Testis (tissue), 2 donors: ENCODE measurements at regions not wholly inside any gene's neighbourhood (a gene's known extent, or its start where the extent isn't known, plus 50 kb on each side); places are given as distances from the start of the nearest gene placed in this dataset.

Experiments used
- DNase-seq: peaks from one replicate; pipeline ENCODE4 v3.0.0-alpha.2; 2019
- H3K27ac ChIP-seq, 2 donors: fragments of 200-600 bp; sonication (generic); one replicate each; pipeline ENCODE4 v1.5.1; 2019
- H3K27me3 ChIP-seq: fragments of 200-600 bp; sonication (generic); one replicate; pipeline ENCODE4 v1.5.1; 2019
- H3K36me3 ChIP-seq: fragments of 200-600 bp; sonication (generic); one replicate; pipeline ENCODE4 v1.5.1; 2017; ENCODE audit warnings: low read depth; ENCODE audit errors: missing control alignments
- H3K4me1 ChIP-seq: fragments of 200-600 bp; sonication (generic); one replicate; pipeline ENCODE4 v1.5.1; 2019
- H3K4me3 ChIP-seq, 2 donors: fragments of 200-600 bp; sonication (generic); one replicate each; pipeline ENCODE4 v1.5.1; 2017 to 2019
- H3K9me3 ChIP-seq: fragments of 200-600 bp; sonication (generic); one replicate; pipeline ENCODE4 v1.5.1; 2017
- POLR2A ChIP-seq: fragments of 450-650 bp; IDR thresholded peaks from one replicate; pipeline ENCODE4 v1.6.1; 2017; ENCODE audit warnings: antibody characterized with exemption, mild to moderate bottlenecking, moderate library complexity
- WGBS, 2 donors: methylation state at CpG; one replicate each; pipeline ENCODE4 v1.1.5; 2018; 5-methylcytosine and 5-hydroxymethylcytosine counted together
- intact Hi-C: fragments of 100-400 bp; cut with DNase I; formaldehyde crosslinking; loops from one replicate; pipeline ENCODE4 v1.15.1; 2023; ENCODE audit warnings: low total_unique reads
- TF ChIP-seq, protein P1 (sequence below), 3 experiments: fragments of 450-650 bp in 2 of 3; fragments of 200-600 bp in 1 of 3; sonication (generic) in 1 of 3; IDR thresholded peaks; one replicate each; pipeline ENCODE4 v1.5.1; 2016 to 2019; ENCODE audit warnings: antibody characterized with exemption in 3 of 3, mild to moderate bottlenecking in 2 of 3, moderate library complexity in 1 of 3

DNA sequence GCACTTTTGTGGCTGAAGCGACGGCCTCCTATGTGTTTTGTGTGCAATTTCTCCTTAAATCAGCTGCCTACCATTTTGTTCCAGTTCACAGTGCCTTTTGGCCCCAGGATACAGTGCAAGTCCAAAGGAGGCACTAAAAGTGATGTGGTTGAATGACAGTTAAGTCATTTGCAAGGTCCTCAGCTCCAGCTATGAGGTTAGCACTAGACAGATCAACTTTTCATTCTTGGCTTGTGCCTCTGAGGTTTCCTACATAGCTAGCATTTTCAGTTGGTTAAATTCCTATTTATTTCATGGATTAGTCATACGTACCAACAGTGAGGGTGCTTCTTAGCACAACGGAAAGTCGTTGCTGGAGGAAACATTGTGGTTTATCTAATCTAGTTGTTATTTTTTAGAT lies 59.3 kb upstream of the NTPCR start:
- Histone ChIP-seq H3K36me3 (no peaks in the 10 kb centered on the region), H3K27ac (no peak overlapping the region), H3K27me3 (no peaks in the 10 kb centered on the region), H3K9me3 (no peaks in the 10 kb centered on the region), H3K4me3 (no peak overlapping the region), H3K4me1 (no peaks in the 10 kb centered on the region)
- DNase-seq, result no peak
- TF ChIP-seq, protein P1, sequence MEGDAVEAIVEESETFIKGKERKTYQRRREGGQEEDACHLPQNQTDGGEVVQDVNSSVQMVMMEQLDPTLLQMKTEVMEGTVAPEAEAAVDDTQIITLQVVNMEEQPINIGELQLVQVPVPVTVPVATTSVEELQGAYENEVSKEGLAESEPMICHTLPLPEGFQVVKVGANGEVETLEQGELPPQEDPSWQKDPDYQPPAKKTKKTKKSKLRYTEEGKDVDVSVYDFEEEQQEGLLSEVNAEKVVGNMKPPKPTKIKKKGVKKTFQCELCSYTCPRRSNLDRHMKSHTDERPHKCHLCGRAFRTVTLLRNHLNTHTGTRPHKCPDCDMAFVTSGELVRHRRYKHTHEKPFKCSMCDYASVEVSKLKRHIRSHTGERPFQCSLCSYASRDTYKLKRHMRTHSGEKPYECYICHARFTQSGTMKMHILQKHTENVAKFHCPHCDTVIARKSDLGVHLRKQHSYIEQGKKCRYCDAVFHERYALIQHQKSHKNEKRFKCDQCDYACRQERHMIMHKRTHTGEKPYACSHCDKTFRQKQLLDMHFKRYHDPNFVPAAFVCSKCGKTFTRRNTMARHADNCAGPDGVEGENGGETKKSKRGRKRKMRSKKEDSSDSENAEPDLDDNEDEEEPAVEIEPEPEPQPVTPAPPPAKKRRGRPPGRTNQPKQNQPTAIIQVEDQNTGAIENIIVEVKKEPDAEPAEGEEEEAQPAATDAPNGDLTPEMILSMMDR (IDR thresholded peaks at IDR 0.05), result no peak
- TF ChIP-seq POLR2A, result no peak
- WGBS, 2 donors, result 71% methylated on average over 5 of the region's 5 CpGs
- intact Hi-C loops, result no loop called here

- intact Hi-C loops, result no loop called here
- TF ChIP-seq, protein P1 (IDR thresholded peaks at IDR 0.05), result no peak
- TF ChIP-seq POLR2A, result no peak
- H3K4me3 ChIP-seq, result no peak overlapping the region
- no peaks in the 10 kb centered on the region for H3K36me3 ChIP-seq
- H3K4me1 ChIP-seq, result no peaks in the 10 kb centered on the region
- no peaks in the 10 kb centered on the region for H3K9me3 ChIP-seq
- WGBS, 2 donors, result 92 to 94% methylated on average over 6 of the region's 6 CpGs
- no peak overlapping the region for H3K27ac ChIP-seq
- H3K27me3 ChIP-seq, result no peaks in the 10 kb centered on the region
- DNase-seq, result no peak
Measured at GRCh38 chr1:232891656-232892317, 58.6 kb upstream of the NTPCR start.

DNA sequence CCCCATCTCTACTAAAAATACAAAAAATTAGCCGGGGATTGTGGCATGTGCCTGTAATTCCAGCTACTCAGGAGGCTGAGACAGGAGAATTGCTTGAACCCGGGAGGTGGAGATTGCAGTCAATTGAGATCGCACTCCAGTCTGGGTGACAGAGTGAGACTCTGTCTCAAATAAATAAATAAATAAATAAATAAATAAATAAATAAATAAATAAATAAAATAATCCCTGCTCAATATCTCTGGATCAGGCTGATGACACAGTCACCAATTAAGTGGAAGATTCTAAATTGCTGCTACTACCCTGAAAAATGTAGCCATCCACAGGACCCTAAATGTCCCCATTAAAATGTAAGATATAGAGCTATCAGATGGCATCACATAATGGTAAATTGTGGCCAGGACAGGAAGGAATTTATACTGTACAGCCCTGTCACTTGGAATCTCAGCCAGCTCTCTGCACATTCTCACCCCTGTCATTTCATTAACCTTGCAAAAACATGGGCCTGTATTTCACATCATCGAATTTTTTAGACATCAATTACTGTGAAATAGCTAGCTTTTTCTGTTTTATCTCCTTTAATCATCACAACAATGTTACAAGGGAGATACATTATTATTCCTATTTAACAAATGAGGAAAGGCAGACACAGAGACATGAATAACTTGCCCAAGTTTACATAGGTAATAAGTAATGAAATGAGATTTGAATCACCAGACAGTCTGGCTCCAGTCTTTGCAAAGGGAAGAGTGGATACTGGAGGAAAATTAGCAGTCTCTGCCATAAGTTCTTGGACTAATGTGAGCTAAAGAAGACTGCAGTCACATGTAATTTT lies 56.7 kb upstream of the NTPCR start:
- Histone ChIP-seq H3K4me3 (no peak overlapping the region), H3K27ac (no peak overlapping the region), H3K9me3 (no peaks in the 10 kb centered on the region), H3K4me1 (no peaks in the 10 kb centered on the region), H3K36me3 (no peaks in the 10 kb centered on the region), H3K27me3 (no peaks in the 10 kb centered on the region)
- 89 to 93% methylated on average over 4 of the region's 4 CpGs for WGBS, 2 donors
- TF ChIP-seq, protein P1 (IDR thresholded peaks at IDR 0.05), result no peak
- no peak for TF ChIP-seq POLR2A
- DNase-seq, result no peak
- intact Hi-C loops, result no loop called here

GRCh38 chr1:232894436-232894835 lies 56.0 kb upstream of the NTPCR start:
- TF ChIP-seq, protein P1 (IDR thresholded peaks at IDR 0.05), result no peak
- no peak for TF ChIP-seq POLR2A
- Histone ChIP-seq H3K4me1 (no peaks in the 10 kb centered on the region), H3K36me3 (no peaks in the 10 kb centered on the region), H3K9me3 (no peaks in the 10 kb centered on the region), H3K27ac (no peak overlapping the region), H3K27me3 (no peaks in the 10 kb centered on the region), H3K4me3 (no peak overlapping the region)
- intact Hi-C loops, result no loop called here
- no peak for DNase-seq
- 90 to 95% methylated on average over 3 of the region's 3 CpGs for WGBS, 2 donors
